HG02678 (cell line): ENCODE measurements at regions not wholly inside any gene's neighbourhood (a gene's known extent, or its start where the extent isn't known, plus 50 kb on each side); places are given as distances from the start of the nearest gene placed in this dataset.

Experiments
- ATAC-seq: cut with Tn5 transposase; IDR thresholded peaks from one replicate; pipeline ENCODE4 v1.9.1; 2021; ENCODE audit warnings: mild to moderate bottlenecking, moderate library complexity; ENCODE audit not compliant: unreplicated experiment

GRCh38 chr17:14959106-14959648, 305.9 kb downstream of the PMP22 start:
- ATAC-seq = no peak

- ATAC-seq = no peak
Measured at GRCh38 chr17:14953405-14953804, 311.7 kb downstream of the PMP22 start.

- ATAC-seq = no peak
Measured at GRCh38 chr17:14950686-14951085, 314.4 kb downstream of the PMP22 start.

- ATAC-seq = no peak
Measured at GRCh38 chr17:14950216-14950615, 314.9 kb downstream of the PMP22 start.

GRCh38 chr17:14947671-14948070, 317.5 kb downstream of the PMP22 start:
- no peak for ATAC-seq

GRCh38 chr17:14946481-14946880, 318.6 kb downstream of the PMP22 start:
- ATAC-seq = no peak

- no peak for ATAC-seq
Measured at GRCh38 chr17:14942526-14943190, 322.5 kb downstream of the PMP22 start.

GRCh38 chr17:14940938-14941265, 324.2 kb downstream of the PMP22 start:
- ATAC-seq = no peak

- ATAC-seq = no peak
Measured at GRCh38 chr17:14940108-14940937, 324.8 kb downstream of the PMP22 start.

- ATAC-seq = no peak
Measured at GRCh38 chr17:14935845-14936485, 329.2 kb downstream of the PMP22 start.

GRCh38 chr17:14935139-14935841, 329.8 kb downstream of the PMP22 start:
- ATAC-seq = no peak

GRCh38 chr17:14933676-14934075, 331.4 kb downstream of the PMP22 start:
- ATAC-seq = no peak

GRCh38 chr17:14926526-14927122, 338.5 kb downstream of the PMP22 start:
- ATAC-seq = no peak

- ATAC-seq = no peak
Measured at GRCh38 chr17:14926073-14926472, 339.1 kb downstream of the PMP22 start.

- ATAC-seq = no peak
Measured at GRCh38 chr17:14925498-14925897, 339.6 kb downstream of the PMP22 start.

- no peak for ATAC-seq
Measured at GRCh38 chr17:14923981-14924380, 341.1 kb downstream of the PMP22 start.

- ATAC-seq = no peak
Measured at GRCh38 chr17:14922411-14922810, 342.7 kb downstream of the PMP22 start.

GRCh38 chr17:14921936-14922335, 343.2 kb downstream of the PMP22 start:
- ATAC-seq = no peak

GRCh38 chr17:14919631-14920213, 345.4 kb downstream of the PMP22 start:
- no peak for ATAC-seq

GRCh38 chr17:14919094-14919493, 346.0 kb downstream of the PMP22 start:
- ATAC-seq = no peak
